ENCODE measurements at regions not wholly inside any gene's neighbourhood (a gene's known extent, or its start where the extent isn't known, plus 50 kb on each side); places are given as distances from the start of the nearest gene placed in this dataset.
"Not testable (repeated sequence)": the region's sequence is repeated elsewhere in the genome, so short reads cannot be mapped to it uniquely, and the experiment has no call there.

DNA sequence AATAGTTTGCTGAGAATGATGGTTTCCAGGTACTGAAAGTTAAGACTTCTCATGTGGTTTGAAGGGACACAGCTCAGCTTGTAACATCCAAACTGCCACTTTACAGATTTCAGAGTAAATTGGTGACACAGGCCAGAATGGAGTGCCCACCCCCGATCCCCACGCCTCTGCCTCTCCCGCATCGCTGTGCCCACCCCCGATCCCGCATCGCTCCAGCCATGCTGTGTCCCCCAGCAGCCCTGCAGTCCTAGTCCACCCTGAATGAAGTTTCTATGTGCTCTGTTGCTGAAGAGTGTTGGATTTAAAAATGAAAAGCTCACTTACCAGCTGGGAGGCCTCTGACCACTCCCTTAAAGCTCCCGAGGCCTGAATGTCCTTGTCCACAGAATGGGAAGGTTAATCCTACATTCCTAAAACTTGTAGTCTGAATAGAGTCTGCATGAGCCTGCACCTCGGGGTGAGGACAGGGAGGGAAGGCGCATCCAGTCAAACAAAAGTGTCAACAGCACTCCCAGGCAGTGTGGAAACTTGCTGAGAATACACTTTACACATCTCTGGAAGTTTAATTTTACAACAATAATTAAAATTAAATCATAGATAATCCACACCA is 176.4 kb upstream of the ID2 start:
- no peak for DNase-seq

DNA sequence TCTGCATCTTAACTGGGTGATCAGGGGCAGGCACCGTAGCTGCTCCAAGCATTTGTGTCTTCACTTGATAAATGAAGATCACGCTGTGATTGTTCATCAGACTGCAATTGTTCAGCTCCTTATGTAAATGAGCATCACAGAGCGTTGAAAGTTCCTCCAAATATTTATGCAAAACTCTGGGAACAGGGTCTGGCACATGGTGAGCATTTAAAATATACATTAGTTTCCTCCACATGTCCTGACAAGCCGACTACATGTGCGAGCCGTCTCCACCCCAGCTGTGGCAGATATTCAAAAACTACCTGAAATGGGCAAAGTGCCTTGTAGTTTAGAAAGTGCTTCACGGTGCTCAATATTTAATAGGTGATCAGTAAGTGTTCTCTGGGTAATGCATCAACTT is 175.1 kb upstream of the ID2 start:
- no peak for DNase-seq

GRCh38 chr2:8508766-8509165 is 173.1 kb upstream of the ID2 start:
- DNase-seq: no peak

DNA sequence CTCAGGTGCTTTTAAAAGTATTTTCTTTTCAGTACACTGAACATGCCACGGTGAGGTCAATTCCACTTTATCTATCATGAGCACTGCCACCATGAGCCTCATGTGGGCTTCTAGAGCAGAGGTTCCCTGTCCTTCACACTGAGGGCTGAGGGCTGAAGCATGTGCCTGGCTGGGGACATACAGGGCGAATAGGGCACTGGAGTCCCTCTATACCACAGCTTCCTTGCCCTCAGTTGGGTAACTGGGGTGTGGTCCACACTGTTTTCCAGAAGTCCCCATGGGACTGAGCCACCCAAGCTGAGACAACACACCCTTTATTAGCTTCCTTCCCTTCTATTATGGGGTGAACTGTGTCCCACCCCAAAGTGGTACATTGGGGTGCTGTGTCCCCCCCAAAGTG is 172.2 kb upstream of the ID2 start:
- no peak for DNase-seq

DNA sequence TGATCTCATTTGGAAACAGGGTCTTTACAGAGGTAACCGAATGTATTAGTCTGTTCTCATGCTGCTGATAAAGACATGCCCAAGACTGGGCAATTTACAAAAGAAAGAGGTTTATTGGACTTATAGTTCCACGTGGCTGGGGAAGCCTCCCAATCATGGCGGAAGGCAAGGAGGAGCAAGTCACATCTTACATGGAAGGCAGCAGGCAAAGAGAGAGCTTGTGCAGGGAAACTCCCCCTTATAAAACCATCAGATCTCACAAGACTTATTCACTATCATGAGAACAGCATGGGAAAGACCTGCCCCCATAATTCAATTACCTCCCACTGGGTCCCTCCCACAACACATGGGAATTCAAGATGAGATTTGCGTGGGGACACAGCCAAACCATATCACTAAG is 171.8 kb upstream of the ID2 start:
- not testable (repeated sequence) for DNase-seq

- DNase-seq: no peak
Measured at GRCh38 chr2:8510519-8510918, 171.3 kb upstream of the ID2 start.

- no peak for DNase-seq
Measured at GRCh38 chr2:8511868-8512612, 169.8 kb upstream of the ID2 start.

GRCh38 chr2:8513601-8514273 is 168.1 kb upstream of the ID2 start:
- DNase-seq: no peak

- no peak for DNase-seq
Measured at GRCh38 chr2:8514274-8514662, 167.6 kb upstream of the ID2 start.

- DNase-seq: peak; percentile 59
Measured at GRCh38 chr2:8514796-8515758, 166.8 kb upstream of the ID2 start.

GRCh38 chr2:8515864-8516533 is 165.9 kb upstream of the ID2 start:
- no peak for DNase-seq

GRCh38 chr2:8517850-8518498 is 163.9 kb upstream of the ID2 start:
- no peak for DNase-seq

- DNase-seq: no peak
Measured at GRCh38 chr2:8518979-8519668, 162.7 kb upstream of the ID2 start.

DNA sequence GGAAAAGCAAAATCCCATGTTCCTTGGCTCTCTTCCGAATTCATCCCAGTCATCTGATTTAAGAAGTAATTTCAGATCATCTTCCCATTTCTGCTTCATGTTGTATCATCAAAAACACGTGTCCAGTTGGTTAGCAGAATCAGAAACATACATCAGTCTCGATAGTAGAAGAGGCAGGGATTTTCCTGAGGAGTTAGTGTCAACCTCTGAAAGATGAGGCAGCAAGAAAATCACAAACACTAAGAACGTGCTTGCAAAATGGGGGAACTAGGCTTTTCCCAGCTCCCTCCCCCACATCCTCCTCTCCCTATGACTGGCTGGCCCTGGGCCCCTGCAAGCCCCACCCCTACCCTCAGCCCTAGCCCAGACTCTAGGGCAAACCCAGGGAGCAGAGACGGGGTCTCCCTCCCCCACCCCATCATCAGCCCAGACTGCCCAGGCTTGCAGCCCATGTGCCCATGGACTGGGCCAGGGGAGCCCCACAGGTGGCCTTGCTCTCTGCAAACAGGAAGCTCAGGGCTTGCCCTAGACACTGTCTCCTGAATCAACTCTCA is 161.0 kb upstream of the ID2 start:
- DNase-seq: peak; percentile 8

DNA sequence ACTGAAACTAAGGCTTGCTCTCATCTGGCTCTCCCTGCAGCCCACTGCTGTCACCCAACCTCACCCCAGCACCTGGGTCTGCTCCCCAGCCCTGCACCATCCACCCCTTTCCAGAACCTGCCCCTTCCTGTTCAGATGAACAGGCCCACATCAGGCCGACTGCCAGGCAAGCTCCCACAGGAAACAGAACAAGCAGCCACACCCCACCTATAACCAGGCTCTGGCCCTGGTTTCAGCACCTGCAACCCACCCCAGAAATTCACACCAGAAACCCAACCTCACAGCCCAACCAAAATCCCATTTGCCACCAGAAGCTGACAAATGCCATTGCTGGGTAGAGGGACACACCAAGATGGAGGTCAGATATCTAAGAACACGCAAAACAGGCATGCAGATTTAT is 159.2 kb upstream of the ID2 start:
- no peak for DNase-seq

- DNase-seq: no peak
Measured at GRCh38 chr2:8524388-8524787, 157.5 kb upstream of the ID2 start.

GRCh38 chr2:8524823-8525222 is 157.0 kb upstream of the ID2 start:
- no peak for DNase-seq

- DNase-seq: no peak
Measured at GRCh38 chr2:8525236-8525581, 156.6 kb upstream of the ID2 start.

DNA sequence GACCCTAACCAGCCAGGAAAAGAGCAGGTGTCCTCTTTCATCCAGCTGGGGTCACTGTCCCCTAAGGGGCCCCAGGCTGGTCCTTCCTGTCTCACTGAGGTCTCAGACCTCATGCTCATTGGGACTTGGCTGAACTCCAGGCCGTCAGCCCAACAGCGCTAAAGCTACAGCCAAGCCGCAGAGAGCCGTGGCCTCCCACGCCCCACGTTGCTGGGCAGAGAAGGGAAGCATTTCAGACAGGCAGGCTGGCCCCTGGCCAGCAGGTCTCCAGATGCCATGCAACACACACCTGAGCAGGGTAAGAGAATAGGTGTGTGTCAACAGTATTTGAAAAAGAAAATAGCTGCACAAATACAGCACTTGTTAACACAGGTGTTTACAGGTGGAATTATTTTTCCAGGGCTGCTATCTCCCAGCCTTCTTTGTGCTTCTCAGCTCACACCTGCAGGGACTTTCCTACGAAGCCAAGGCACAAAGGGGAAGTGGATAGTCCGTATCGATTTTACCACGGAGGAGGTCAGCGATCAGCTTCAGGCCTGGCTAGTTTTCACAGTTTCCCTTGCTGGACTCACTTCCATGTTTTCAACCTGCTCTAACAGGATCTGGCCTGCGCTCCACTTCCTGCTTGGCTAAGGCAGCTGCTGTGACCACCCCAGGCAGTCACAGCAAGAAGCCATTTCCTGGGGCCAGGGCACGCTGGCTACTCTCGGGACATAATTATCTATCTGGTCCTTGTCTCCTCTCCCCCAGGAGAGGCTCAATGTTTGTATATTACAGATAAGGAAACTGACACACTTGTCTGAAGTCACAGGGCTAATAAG is 156.1 kb upstream of the ID2 start:
- DNase-seq: no peak

DNA sequence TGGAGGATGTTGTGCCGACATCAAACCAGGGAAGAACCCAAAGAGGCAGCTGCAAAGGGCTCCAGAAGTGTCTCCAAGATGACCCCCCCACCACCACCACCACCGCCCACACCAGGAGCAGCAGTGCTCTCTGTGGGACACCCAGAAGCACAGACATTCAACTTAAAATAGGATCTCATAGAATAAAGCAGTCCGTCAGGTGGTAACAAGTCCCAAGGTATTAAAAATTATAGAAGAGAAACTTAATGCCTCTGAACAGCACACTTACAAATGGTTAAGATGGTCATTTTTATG is 155.5 kb upstream of the ID2 start:
- no peak for DNase-seq

- no peak for DNase-seq
Measured at GRCh38 chr2:8527031-8527430, 154.8 kb upstream of the ID2 start.
